IPS-18c (cell line): ENCODE measurements at regions not wholly inside any gene's neighbourhood (a gene's known extent, or its start where the extent isn't known, plus 50 kb on each side); places are given as distances from the start of the nearest gene placed in this dataset.
"Not testable (repeated sequence)": the region's sequence is repeated elsewhere in the genome, so short reads cannot be mapped to it uniquely, and the experiment has no call there.

Source experiments
- H3K4me3 ChIP-seq: 2 replicates; pipeline ENCODE4 v1.7.0; 2013; ENCODE audit warnings: low read depth, mild to moderate bottlenecking, low read length, moderate library complexity; ENCODE audit not compliant: insufficient read depth
- H3K9me3 ChIP-seq: one replicate; pipeline ENCODE4 v1.6.1; 2013; ENCODE audit warnings: mild to moderate bottlenecking, low read length, moderate library complexity; ENCODE audit not compliant: control insufficient read depth, insufficient read depth

DNA sequence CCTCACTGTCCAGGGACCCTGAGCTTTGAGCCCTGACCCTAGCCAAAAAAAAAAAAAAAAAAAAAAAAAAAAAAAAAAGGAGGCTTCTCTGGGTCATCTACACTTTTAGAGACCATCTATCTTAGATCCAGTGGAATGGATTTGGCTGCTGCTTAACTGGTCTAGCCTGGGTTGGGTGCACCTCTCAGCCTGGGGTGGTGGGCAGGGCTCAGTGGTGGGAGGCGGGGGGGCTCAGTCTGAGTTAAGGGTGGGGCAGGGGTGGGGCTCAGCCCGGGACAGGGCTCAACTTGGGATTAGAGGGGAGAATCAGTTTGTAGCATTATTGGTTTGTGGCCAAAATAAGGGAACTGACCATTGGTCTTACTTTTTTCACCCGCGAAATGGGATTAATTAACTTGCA is 139.2 kb downstream of the TPRA1 start:
- H3K9me3 ChIP-seq: peaks cover 2% of the 10 kb centered on the region
- H3K4me3 ChIP-seq: no peak overlapping the region

GRCh38 chr3:127450331-127450730 is 140.2 kb downstream of the TPRA1 start:
- Histone ChIP-seq H3K4me3 (no peak overlapping the region), H3K9me3 (peaks cover 2% of the 10 kb centered on the region)

- Histone ChIP-seq H3K9me3 (peaks cover 2% of the 10 kb centered on the region), H3K4me3 (no peak overlapping the region)
These were observed 140.9 kb downstream of the TPRA1 start for GRCh38 chr3:127449486-127450212.

DNA sequence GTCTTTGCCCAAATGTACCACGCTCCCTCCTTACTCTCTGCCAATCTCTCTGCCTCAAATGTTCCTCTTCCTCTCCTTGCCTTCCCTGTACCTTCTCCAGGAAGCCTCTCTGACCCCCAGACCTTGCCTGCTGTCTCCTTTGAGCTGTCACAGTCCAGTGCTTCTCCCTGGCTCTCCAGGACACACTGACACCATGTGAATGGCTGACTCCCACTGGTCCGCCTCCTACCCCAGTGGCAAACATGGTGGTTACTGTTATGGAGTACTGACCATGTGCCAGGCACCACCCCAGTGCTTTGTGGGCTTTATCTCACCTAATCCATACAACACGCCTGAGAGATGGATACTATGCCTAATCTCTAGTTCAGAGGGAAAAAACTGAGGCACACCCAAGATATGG is 141.9 kb downstream of the TPRA1 start:
- H3K4me3 ChIP-seq: no peak overlapping the region

GRCh38 chr3:127448161-127448561 is 142.4 kb downstream of the TPRA1 start:
- peaks cover 2% of the 10 kb centered on the region for H3K9me3 ChIP-seq
- H3K4me3 ChIP-seq: no peak overlapping the region

More for the DNA sequence above, 141.9 kb downstream of the TPRA1 start:
- peaks cover 2% of the 10 kb centered on the region for H3K9me3 ChIP-seq

DNA sequence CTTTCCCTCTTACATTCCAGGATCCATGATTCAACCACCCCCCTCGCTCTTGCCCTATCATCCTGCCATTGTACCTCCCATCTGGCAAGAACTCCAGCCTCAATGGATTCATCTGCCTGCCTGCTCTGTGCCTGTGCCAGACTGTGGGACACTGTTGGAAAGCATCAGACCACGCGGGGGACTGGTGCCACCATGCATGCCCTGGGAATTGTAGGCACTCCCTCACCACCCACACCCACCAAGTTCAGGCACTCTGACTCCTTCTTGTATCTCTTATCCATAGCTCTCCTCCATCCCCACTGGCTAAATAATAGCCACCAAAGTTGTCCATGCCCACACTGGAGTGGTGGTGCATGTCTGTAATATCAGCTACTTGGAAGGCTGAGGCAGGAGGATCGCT is 143.8 kb downstream of the TPRA1 start:
- peaks cover 2% of the 10 kb centered on the region for H3K9me3 ChIP-seq
- H3K4me3 ChIP-seq: no peak overlapping the region

DNA sequence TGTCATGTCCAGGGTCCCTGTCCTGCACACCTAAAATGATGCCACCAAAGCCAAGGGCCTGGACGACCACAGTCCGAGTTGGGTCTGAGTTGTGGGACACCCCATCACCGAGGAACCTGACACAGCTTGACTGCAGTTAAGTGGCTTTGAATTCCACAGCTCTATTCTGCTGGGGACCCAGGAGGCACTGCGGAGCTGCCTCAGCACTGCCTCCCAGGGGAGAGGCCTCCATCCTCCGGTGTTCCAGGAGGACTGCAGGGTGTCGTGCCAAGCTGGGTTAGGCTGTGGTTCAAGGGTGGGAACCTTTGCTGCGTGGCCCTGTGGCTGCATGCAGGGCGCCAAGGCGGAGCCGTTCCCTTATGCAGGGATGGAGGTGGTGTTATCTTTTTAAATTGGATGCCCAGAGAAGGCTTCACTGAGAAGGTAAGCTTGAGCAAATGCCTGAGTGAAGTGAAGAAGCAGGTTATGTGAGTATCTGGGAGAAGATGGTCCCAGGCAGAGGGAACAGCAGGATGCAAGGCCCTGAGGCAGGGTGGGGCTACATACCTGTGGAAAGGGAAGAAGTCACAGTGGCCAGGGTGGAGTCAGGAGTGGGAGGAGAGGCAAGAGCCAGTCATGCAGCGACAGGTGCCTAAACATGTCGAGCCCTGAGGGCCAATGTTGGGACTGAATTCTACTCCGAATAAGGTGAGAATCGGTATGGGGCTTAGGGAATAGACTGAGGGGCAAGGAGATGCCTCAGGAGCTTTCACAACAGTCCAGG is 144.8 kb downstream of the TPRA1 start:
- no peak overlapping the region for H3K4me3 ChIP-seq
- H3K9me3 ChIP-seq: peaks cover 2% of the 10 kb centered on the region

- no peaks in the 10 kb centered on the region for H3K9me3 ChIP-seq
- H3K4me3 ChIP-seq: no peak overlapping the region
These were observed 145.8 kb downstream of the TPRA1 start for GRCh38 chr3:127444761-127445160.

DNA sequence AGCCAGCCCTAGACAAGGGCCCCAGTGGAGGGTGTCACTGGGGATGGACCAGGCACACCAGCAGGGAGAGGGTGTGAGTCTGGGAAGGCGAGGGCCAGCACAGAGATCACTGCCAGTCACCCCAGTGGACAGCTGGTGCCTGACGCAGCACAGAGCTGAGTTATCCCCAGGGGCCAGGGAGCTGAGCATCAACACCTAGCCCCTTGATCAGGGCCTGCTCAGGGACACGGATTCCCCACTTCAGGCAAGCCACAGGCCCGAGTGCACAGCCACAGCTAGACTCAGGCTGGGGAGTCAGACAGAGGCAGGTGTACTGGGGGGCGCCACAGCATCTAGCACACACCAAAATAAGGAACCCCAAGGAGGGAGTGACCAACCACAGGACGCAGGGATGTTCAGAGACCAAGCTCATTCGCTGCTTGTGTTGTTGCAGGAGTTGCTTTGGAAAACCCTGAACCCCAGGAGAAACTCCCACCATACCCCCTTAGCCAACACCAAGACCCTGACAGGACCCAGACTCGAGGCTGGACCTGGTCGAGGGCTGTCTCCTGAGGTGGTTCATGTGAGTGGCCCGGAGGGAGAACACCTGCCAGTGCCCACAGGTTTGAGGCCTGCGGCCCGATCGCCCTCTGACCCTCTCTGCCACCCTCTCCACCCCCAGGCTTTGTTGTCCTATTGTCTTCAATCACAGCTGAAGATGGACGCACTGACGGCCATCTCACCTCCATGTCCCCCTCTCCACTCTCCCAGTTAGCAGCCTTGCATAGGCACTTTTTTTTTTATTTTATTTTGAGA is 146.8 kb downstream of the TPRA1 start:
- Histone ChIP-seq H3K9me3 (peaks cover 1% of the 10 kb centered on the region), H3K4me3 (no peak overlapping the region)

DNA sequence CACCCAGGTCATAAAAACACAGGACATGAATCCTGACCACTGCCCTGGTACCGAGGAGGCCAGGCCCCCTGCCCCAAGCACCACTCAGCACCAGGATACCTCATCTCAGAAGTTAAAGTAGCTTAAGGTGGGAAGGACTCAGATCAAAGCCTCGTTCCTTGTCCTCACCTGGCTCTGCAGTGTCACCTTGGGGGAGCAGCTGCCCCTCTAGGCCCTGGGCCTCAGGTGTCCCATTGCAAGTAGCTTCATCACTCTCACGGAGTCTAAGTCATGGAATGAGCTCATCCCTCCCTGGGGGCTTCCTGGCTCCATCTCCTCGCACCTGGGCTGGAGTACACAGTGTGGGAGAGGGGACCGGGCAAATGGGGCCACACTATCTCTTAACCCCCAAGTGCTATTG is 148.0 kb downstream of the TPRA1 start:
- Histone ChIP-seq H3K9me3 (peaks cover 2% of the 10 kb centered on the region), H3K4me3 (no peak overlapping the region)

DNA sequence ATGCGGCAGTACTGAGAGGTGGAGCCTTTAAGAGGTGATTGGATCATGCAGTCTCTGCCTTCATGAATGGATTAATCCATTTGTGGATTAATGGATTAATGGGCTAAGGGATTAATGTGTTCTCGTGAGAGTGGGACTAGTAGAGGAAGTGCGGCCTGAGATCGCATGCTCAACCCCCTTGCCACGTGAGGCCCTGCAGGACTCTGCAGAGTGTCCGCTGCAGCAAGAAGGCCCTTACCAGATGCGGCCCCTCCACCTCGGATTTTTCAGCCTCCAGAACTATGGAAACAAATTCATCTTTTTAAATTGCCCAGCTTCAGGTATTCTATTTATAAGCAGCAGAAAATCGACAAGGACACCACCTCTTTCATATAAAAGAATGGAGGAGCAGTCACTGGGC is 148.8 kb downstream of the TPRA1 start:
- H3K9me3 ChIP-seq: peaks cover 2% of the 10 kb centered on the region
- H3K4me3 ChIP-seq: no peak overlapping the region

GRCh38 chr3:127440384-127440783 is 150.1 kb downstream of the TPRA1 start:
- Histone ChIP-seq H3K4me3 (no peak overlapping the region), H3K9me3 (peaks cover 2% of the 10 kb centered on the region)

DNA sequence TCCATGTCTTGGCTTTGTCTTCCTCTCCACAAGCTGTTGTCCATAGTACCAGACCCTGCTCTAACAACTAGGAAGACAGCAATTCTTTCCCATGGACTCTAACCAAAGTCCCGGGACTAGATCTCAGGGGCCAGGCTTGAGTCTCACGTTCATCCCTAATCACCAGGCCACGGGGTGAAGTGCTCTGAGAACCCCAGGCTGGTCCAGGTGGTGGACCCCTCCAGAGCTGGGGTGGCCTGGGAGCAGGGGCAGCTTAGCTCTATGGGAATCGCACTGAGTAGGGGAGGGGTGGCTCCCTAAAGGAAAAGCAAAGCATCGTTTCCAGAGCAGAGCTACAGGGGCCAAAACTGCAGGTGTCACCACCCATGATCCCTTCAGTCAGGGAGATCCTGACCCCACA is 150.9 kb downstream of the TPRA1 start:
- no peak overlapping the region for H3K4me3 ChIP-seq
- peaks cover 2% of the 10 kb centered on the region for H3K9me3 ChIP-seq

DNA sequence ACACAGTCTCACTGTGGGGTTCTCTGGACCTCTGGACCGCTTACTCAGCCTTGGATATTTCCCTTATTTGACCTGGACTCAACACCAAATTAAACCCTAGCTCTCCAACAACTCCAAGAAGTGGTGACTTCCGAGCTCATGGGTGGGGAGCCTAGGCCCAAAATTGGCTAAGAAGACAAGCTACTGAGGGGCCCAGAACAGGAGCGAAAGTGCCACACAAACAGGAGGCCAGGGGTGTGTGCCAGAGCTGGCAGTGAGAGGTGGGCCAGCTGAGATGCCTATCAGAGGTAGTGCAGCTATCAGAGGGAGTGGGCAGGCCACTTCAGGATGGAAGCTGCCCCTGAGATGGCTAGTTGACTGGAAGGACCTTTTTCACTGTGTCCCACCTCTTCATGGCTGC is 151.1 kb upstream of the PRR20G start:
- Histone ChIP-seq H3K9me3 (peaks cover 2% of the 10 kb centered on the region), H3K4me3 (no peak overlapping the region)

DNA sequence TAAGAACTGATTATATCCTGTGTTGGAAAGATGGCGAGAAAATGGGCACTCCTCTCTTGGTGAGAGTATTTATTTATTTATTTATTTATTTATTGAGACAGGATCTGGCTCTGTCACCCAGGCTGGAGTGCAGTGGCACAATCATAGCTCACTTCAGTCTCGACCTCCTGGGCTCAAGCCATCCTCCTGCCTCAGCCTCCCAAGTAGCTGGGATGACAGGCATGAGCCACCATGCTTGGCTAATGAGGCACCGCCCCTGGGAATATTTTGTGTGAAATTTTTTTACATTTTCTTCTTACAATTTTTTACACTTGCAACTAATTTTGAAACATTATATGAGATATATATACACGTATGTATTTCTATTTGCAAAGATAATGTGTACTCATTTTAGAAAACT is 150.5 kb upstream of the PRR20G start:
- H3K4me3 ChIP-seq: no peak overlapping the region
- H3K9me3 ChIP-seq: peaks cover 2% of the 10 kb centered on the region

DNA sequence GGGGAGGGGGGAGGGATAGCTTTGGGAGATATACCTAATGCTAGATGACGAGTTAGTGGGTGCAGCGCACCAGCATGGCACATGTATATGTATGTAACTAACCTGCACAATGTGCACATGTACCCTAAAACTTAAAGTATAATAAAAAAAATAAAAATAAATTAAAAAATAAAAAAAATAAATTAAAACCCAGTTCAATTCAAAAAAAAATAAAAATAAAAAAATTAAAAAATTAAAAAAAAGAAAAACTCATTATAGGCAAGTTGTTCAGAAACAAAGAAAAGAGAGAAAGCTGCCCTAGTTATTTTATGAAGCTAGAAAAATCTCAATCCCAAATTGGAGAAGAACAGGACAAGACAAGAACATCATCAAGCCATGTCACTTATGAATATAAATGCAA is 147.5 kb upstream of the PRR20G start:
- H3K9me3 ChIP-seq, H3K4me3 ChIP-seq: not testable (repeated sequence)

DNA sequence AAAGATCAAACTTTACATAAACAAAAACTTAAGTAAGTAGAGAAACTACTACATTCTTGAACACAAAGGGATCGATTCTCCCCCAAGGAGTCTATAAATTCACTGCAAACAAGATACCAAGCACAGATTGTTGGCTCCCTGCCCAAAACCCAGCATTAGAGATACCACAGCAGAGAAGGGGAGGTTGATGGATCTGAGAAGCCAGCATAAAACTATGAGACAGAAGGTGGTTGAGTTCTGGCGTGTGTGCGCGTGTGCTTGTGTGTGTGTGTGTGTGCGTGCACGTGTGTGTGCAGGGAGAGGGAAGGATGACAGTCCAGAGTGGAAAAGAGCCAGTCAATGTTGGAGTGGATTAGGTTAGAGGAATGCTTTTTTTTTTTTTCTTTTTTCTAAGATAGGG is 143.2 kb upstream of the PRR20G start:
- H3K9me3 ChIP-seq: no peaks in the 10 kb centered on the region
- H3K4me3 ChIP-seq: no peak overlapping the region
